B cell (primary cell): ENCODE measurements at regions not wholly inside any gene's neighbourhood (a gene's known extent, or its start where the extent isn't known, plus 50 kb on each side); places are given as distances from the start of the nearest gene placed in this dataset.

Source experiments
- ATAC-seq: fragments of 200-7000 bp; cut with Tn5 transposase; one replicate; pipeline ENCODE4 v1.10.0; 2021; ENCODE audit warnings: low read depth, mild to moderate bottlenecking, moderate number of reproducible peaks, moderate library complexity
- CTCF ChIA-PET: fragments of 350-600 bp; sonication (Branson Sonifier 250); formaldehyde crosslinking; loops from one replicate; lab custom pipeline; 2021; ENCODE audit warnings: antibody characterized with exemption, inconsistent platforms; lab: Charles Lee
- POLR2A ChIA-PET: fragments of 350-600 bp; sonication (Branson Sonifier 250); formaldehyde crosslinking; loops from one replicate; lab custom pipeline; 2021; ENCODE audit warnings: antibody characterized with exemption; lab: Charles Lee
- DNase-seq: peaks from one replicate; pipeline ENCODE4 v3.0.0; 2013
- H2AFZ ChIP-seq: 2 replicates; pipeline ENCODE4 v1.6.1; 2012; ENCODE audit warnings: mild to moderate bottlenecking, low read depth, low read length; ENCODE audit not compliant: insufficient read depth, poor library complexity, severe bottlenecking
- H3K27ac ChIP-seq, 2 donors: 1 replicate in 1 of 2; 2 replicates in 1 of 2; pipeline ENCODE4 v1.5.1; 2012 to 2013; ENCODE audit warnings: low read length in 2 of 2, mild to moderate bottlenecking in 2 of 2, moderate library complexity in 1 of 2
- H3K27me3 ChIP-seq, 4 experiments: fragments of 200-600 bp in 1 of 4; sonication (generic) in 1 of 4; replicated peaks in 1 of 4; 1 replicate in 2 of 4; 2 replicates in 2 of 4; pipeline versions ENCODE4 v1.6.1 to v1.7.0; 2013 to 2016; ENCODE audit warnings: low read length in 3 of 4, mild to moderate bottlenecking in 2 of 4, mixed read lengths in 1 of 4, moderate library complexity in 1 of 4; ENCODE audit not compliant: insufficient read depth in 4 of 4, control insufficient read depth in 3 of 4; ENCODE audit errors: control extremely low read depth in 1 of 4
- H3K36me3 ChIP-seq, 2 experiments: replicated peaks in 1 of 2; 1 replicate in 1 of 2; 2 replicates in 1 of 2; pipeline versions ENCODE4 v1.6.1 to v1.7.1; 2013; ENCODE audit warnings: low read length in 1 of 2; ENCODE audit not compliant: insufficient read depth in 2 of 2, control insufficient read depth in 1 of 2; ENCODE audit errors: control extremely low read depth in 1 of 2, extremely low read depth in 1 of 2
- H3K4me1 ChIP-seq, 2 donors: fragments of 200-600 bp in 1 of 2; sonication (generic) in 1 of 2; 1 replicate in 1 of 2; 2 replicates in 1 of 2; pipeline versions ENCODE4 v1.5.1 to v1.6.1; 2013 to 2017; ENCODE audit warnings: low read length in 2 of 2; ENCODE audit not compliant: control insufficient read depth in 2 of 2, insufficient read depth in 2 of 2
- H3K4me2 ChIP-seq: replicated peaks from 2 replicates; pipeline ENCODE3; 2012; ENCODE audit warnings: mild to moderate bottlenecking, low read depth, low read length; ENCODE audit not compliant: poor library complexity, severe bottlenecking
- H3K4me3 ChIP-seq, 5 experiments: fragments of 200-600 bp in 1 of 5; sonication (generic) in 1 of 5; 1 replicate in 3 of 5; 2 replicates in 2 of 5; pipeline versions ENCODE4 v1.5.1 to v1.7.0; 2011 to 2016; ENCODE audit warnings: low read length in 4 of 5, mild to moderate bottlenecking in 4 of 5, low read depth in 2 of 5, control low read depth in 1 of 5, moderate library complexity in 1 of 5; ENCODE audit not compliant: insufficient read depth in 1 of 5; ENCODE audit errors: control extremely low read depth in 1 of 5, extremely low read depth in 1 of 5
- H3K79me2 ChIP-seq: fragments of 200-600 bp; sonication (generic); one replicate; pipeline ENCODE4 v1.6.0; 2016; ENCODE audit warnings: low read length; ENCODE audit not compliant: control insufficient read depth, insufficient read depth
- H3K9ac ChIP-seq: fragments of 200-600 bp; sonication (generic); 2 replicates; pipeline ENCODE4 v1.6.1; 2017; ENCODE audit warnings: mild to moderate bottlenecking, low read length, moderate library complexity
- H3K9me3 ChIP-seq, 3 donors: one replicate each; pipeline versions ENCODE4 v1.6.1 to v1.7.1; 2013; ENCODE audit warnings: low read length in 2 of 3; ENCODE audit not compliant: control insufficient read depth in 2 of 3, insufficient read depth in 1 of 3; ENCODE audit errors: control extremely low read depth in 1 of 3
- H4K20me1 ChIP-seq: 2 replicates; pipeline ENCODE4 v1.6.0; 2012; ENCODE audit warnings: mild to moderate bottlenecking, low read length; ENCODE audit not compliant: insufficient read depth, control insufficient read depth, poor library complexity, severe bottlenecking
- H3K27ac Mint-ChIP-seq: one replicate; pipeline ENCODE4 v1.8.0; 2021; ENCODE audit warnings: mixed read lengths
- H3K27me3 Mint-ChIP-seq: one replicate; pipeline ENCODE4 v1.8.0; 2021; ENCODE audit warnings: mixed read lengths
- H3K4me1 Mint-ChIP-seq: one replicate; pipeline ENCODE4 v1.8.0; 2021; ENCODE audit warnings: mixed read lengths
- H3K4me3 Mint-ChIP-seq: one replicate; pipeline ENCODE4 v1.8.0; 2021; ENCODE audit warnings: mixed read lengths
- H3K9me3 Mint-ChIP-seq: one replicate; pipeline ENCODE4 v1.8.0; 2022; ENCODE audit warnings: mixed read lengths; ENCODE audit not compliant: insufficient read depth
- CTCF ChIP-seq: fragments of 200-600 bp; IDR thresholded peaks from one replicate; pipeline ENCODE4 v1.8.0; 2022; ENCODE audit warnings: antibody characterized with exemption, mild to moderate bottlenecking
- EZH2 ChIP-seq: IDR thresholded peaks from 2 replicates; pipeline ENCODE4 v1.6.1; 2012; ENCODE audit warnings: borderline replicate concordance, low read depth, mild to moderate bottlenecking, moderate library complexity, low read length; ENCODE audit not compliant: insufficient read depth, poor library complexity, severe bottlenecking
- WGBS: methylation state at CpG from one replicate; pipeline ENCODE4 v1.1.5; 2013; ENCODE audit warnings: missing lambda C conversion rate; ENCODE audit not compliant: insufficient coverage; 5-methylcytosine and 5-hydroxymethylcytosine counted together
- intact Hi-C: fragments of 100-400 bp; cut with micrococcal nuclease; formaldehyde crosslinking; loops from one replicate; pipeline ENCODE4 v1.10.0; 2022

- H3K27ac ChIP-seq = no peak overlapping the region
- 96% methylated on average over 4 of the region's 4 CpGs for WGBS
- Mint-ChIP-seq H3K4me3 (no peak overlapping the region), H3K4me1 (no peaks in the 10 kb centered on the region), H3K27ac (no peak overlapping the region), H3K9me3 (no peaks in the 10 kb centered on the region), H3K27me3 (peaks cover 10% of the 10 kb centered on the region)
- ATAC-seq = no peak
- intact Hi-C loops = no loop called here
- no peak overlapping the region for H3K9ac ChIP-seq
- no peak for TF ChIP-seq EZH2
- no peak for TF ChIP-seq CTCF
- no peaks in the 10 kb centered on the region for H3K4me1 ChIP-seq
- H3K4me2 ChIP-seq = no peak overlapping the region
- ChIA-PET CTCF (no interaction called here), POLR2A (no interaction called here)
- H2AFZ ChIP-seq = no peak overlapping the region
- H3K9me3 ChIP-seq = peaks cover 0 to 4% (median 0%) of the 10 kb centered on the region in 3 donors
- no peaks in the 10 kb centered on the region for H3K79me2 ChIP-seq
- H3K27me3 ChIP-seq = no peaks in the 10 kb centered on the region
- H4K20me1 ChIP-seq = no peaks in the 10 kb centered on the region
- H3K36me3 ChIP-seq = no peaks in the 10 kb centered on the region
- DNase-seq = no peak
- no peak overlapping the region for H3K4me3 ChIP-seq
Measured at GRCh38 chr5:154628685-154629084, 126.5 kb upstream of the LARP1 start.

GRCh38 chr5:154627698-154628678 is 127.2 kb upstream of the LARP1 start:
- no peaks in the 10 kb centered on the region for H3K4me1 Mint-ChIP-seq
- H3K9me3 Mint-ChIP-seq = no peaks in the 10 kb centered on the region
- DNase-seq (no peak), ATAC-seq (no peak)
- H3K4me3 Mint-ChIP-seq = no peak overlapping the region
- Histone ChIP-seq H3K36me3 (no peaks in the 10 kb centered on the region), H3K9ac (no peak overlapping the region), H3K27ac (no peak overlapping the region), H2AFZ (no peak overlapping the region), H3K79me2 (no peaks in the 10 kb centered on the region), H4K20me1 (no peaks in the 10 kb centered on the region), H3K4me3 (no peak overlapping the region), H3K9me3 (peaks cover 0 to 4% (median 0%) of the 10 kb centered on the region in 3 donors), H3K4me2 (no peak overlapping the region), H3K4me1 (no peaks in the 10 kb centered on the region), H3K27me3 (no peaks in the 10 kb centered on the region)
- intact Hi-C loops = no loop called here
- ChIA-PET CTCF (no interaction called here), POLR2A (no interaction called here)
- H3K27me3 Mint-ChIP-seq = peaks cover 7% of the 10 kb centered on the region
- H3K27ac Mint-ChIP-seq = no peak overlapping the region
- no peak for TF ChIP-seq CTCF
- TF ChIP-seq EZH2 = no peak
- WGBS = 90% methylated on average over 6 of the region's 7 CpGs
